H1 (cell line): ENCODE measurements at regions not wholly inside any gene's neighbourhood (a gene's known extent, or its start where the extent isn't known, plus 50 kb on each side); places are given as distances from the start of the nearest gene placed in this dataset.

ENCODE experiments used
- CTCF ChIA-PET: fragments of 300-600 bp; sonication (Branson Sonifier 250); formaldehyde crosslinking; loops from one replicate; lab custom pipeline; 2021; ENCODE audit not compliant: partially characterized antibody; lab: Charles Lee
- POLR2A ChIA-PET: fragments of 300-600 bp; sonication (Branson Sonifier 250); formaldehyde crosslinking; loops from one replicate; lab custom pipeline; 2021; ENCODE audit warnings: inconsistent platforms; ENCODE audit not compliant: partially characterized antibody; lab: Charles Lee
- DNase-seq, 2 experiments: peaks; one replicate each; pipeline versions ENCODE4 v3.0.0 to v3.0.0-alpha.2; 2010 to 2022; ENCODE audit warnings: low spot score in 2 of 2, low read depth in 1 of 2, mixed read lengths in 1 of 2
- FAIRE-seq: peaks from 2 replicates; lab custom pipeline; 2011; peaks lifted over from hg19 to GRCh38; lab: Jason Lieb, UNC
- H2AFZ ChIP-seq: 2 replicates; pipeline ENCODE4 v1.8.1; 2012; ENCODE audit warnings: low read length, inconsistent platforms
- H2AK5ac ChIP-seq: 2 replicates; pipeline ENCODE4 v1.6.1; 2013; ENCODE audit warnings: low read depth, low read length
- H2BK120ac ChIP-seq: replicated peaks from 2 replicates; pipeline ENCODE3; 2013; ENCODE audit warnings: low read depth, low read length, inconsistent platforms
- H2BK12ac ChIP-seq: 2 replicates; pipeline ENCODE4 v1.6.1; 2013; ENCODE audit warnings: low read depth, low read length
- H2BK15ac ChIP-seq: 2 replicates; pipeline ENCODE4 v1.6.1; 2013; ENCODE audit warnings: low read length
- H2BK20ac ChIP-seq: 2 replicates; pipeline ENCODE4 v1.6.1; 2013; ENCODE audit warnings: low read length
- H2BK5ac ChIP-seq: 2 replicates; pipeline ENCODE4 v1.6.1; 2013; ENCODE audit warnings: low read depth, low read length
- H3K14ac ChIP-seq: 2 replicates; pipeline ENCODE4 v1.6.1; 2013; ENCODE audit warnings: inconsistent platforms; ENCODE audit not compliant: insufficient read length
- H3K18ac ChIP-seq: 2 replicates; pipeline ENCODE4 v1.6.1; 2013; ENCODE audit warnings: low read length; ENCODE audit errors: extremely low read depth
- H3K23ac ChIP-seq: 2 replicates; pipeline ENCODE4 v1.6.1; 2013; ENCODE audit warnings: inconsistent platforms; ENCODE audit not compliant: insufficient read length
- H3K23me2 ChIP-seq: 2 replicates; pipeline ENCODE4 v1.6.1; 2013; ENCODE audit warnings: low read depth, low read length
- H3K27ac ChIP-seq: 2 replicates; pipeline ENCODE4 v1.6.1; 2011; ENCODE audit warnings: low read depth, low read length, inconsistent platforms
- H3K27me3 ChIP-seq, 4 experiments: replicated peaks in 1 of 4; 1 replicate in 1 of 4; 2 replicates in 3 of 4; pipeline versions ENCODE4 v1.6.1 to v1.8.1; 2011 to 2013; ENCODE audit warnings: low read length in 3 of 4, mild to moderate bottlenecking in 3 of 4, inconsistent platforms in 2 of 4, mixed read lengths in 2 of 4, moderate library complexity in 1 of 4; ENCODE audit not compliant: control insufficient read depth in 3 of 4, insufficient read depth in 3 of 4; ENCODE audit errors: extremely low read depth in 1 of 4
- H3K36me3 ChIP-seq, 4 experiments: 2 replicates each; pipeline versions ENCODE4 v1.6.1 to v1.8.1; 2011 to 2013; ENCODE audit warnings: mild to moderate bottlenecking in 4 of 4, low read length in 3 of 4, moderate library complexity in 2 of 4, control low read depth in 1 of 4, inconsistent platforms in 1 of 4; ENCODE audit not compliant: insufficient read depth in 4 of 4, control insufficient read depth in 2 of 4
- H3K4ac ChIP-seq: replicated peaks from 2 replicates; pipeline ENCODE3; 2013; ENCODE audit warnings: low read length, low read depth, mixed read lengths, inconsistent platforms; ENCODE audit not compliant: insufficient read length
- H3K4me1 ChIP-seq, 4 experiments: replicated peaks in 1 of 4; 1 replicate in 1 of 4; 2 replicates in 3 of 4; pipeline versions ENCODE4 v1.6.1 to v1.8.1; 2011 to 2013; ENCODE audit warnings: low read length in 3 of 4, inconsistent platforms in 2 of 4, mixed read lengths in 1 of 4; ENCODE audit not compliant: insufficient read depth in 4 of 4, control insufficient read depth in 3 of 4
- H3K4me2 ChIP-seq, 2 experiments: 2 replicates each; pipeline versions ENCODE4 v1.6.1 to v1.8.1; 2011 to 2013; ENCODE audit warnings: low read depth in 2 of 2, low read length in 2 of 2, control low read depth in 1 of 2, inconsistent platforms in 1 of 2, mild to moderate bottlenecking in 1 of 2; ENCODE audit not compliant: insufficient read depth in 1 of 2
- H3K4me3 ChIP-seq, 4 experiments: fragments of 200-600, 300-600 bp in 1 of 4; sonication (generic), shearing (Covaris generic), sonication (Bioruptor Twin) in 1 of 4; 2 replicates each; pipeline versions ENCODE4 v1.5.1 to v1.8.1; 2011 to 2016; ENCODE audit warnings: low read length in 4 of 4, low read depth in 3 of 4, control low read depth in 2 of 4, inconsistent platforms in 2 of 4, mild to moderate bottlenecking in 2 of 4, mixed read lengths in 1 of 4, moderate library complexity in 1 of 4; ENCODE audit not compliant: insufficient read depth in 2 of 4; ENCODE audit errors: extremely low read depth in 1 of 4
- H3K56ac ChIP-seq: replicated peaks from 2 replicates; pipeline ENCODE3; 2013; ENCODE audit warnings: low read depth, mild to moderate bottlenecking, mixed read lengths, low read length, inconsistent platforms; ENCODE audit not compliant: insufficient read length
- H3K79me1 ChIP-seq: 2 replicates; pipeline ENCODE4 v1.6.1; 2013; ENCODE audit warnings: low read depth, low read length, control low read depth
- H3K79me2 ChIP-seq, 2 experiments: 2 replicates each; pipeline versions ENCODE4 v1.6.1 to v1.8.1; 2012 to 2013; ENCODE audit warnings: low read length in 2 of 2, mild to moderate bottlenecking in 2 of 2, inconsistent platforms in 1 of 2; ENCODE audit not compliant: insufficient read depth in 2 of 2, control insufficient read depth in 1 of 2
- H3K9ac ChIP-seq, 4 experiments: replicated peaks in 1 of 4; 1 replicate in 1 of 4; 2 replicates in 3 of 4; pipeline versions ENCODE4 v1.6.1 to v1.8.1; 2011 to 2013; ENCODE audit warnings: low read depth in 3 of 4, low read length in 3 of 4, control low read depth in 2 of 4, mild to moderate bottlenecking in 2 of 4, moderate library complexity in 2 of 4, inconsistent platforms in 1 of 4; ENCODE audit errors: extremely low read depth in 1 of 4
- H3K9me3 ChIP-seq, 2 experiments: 2 replicates each; pipeline versions ENCODE4 v1.6.1 to v1.8.1; 2012 to 2013; ENCODE audit warnings: mild to moderate bottlenecking in 2 of 2, moderate library complexity in 2 of 2, control low read depth in 1 of 2, inconsistent platforms in 1 of 2, low read depth in 1 of 2, low read length in 1 of 2, mixed read lengths in 1 of 2; ENCODE audit not compliant: insufficient read depth in 2 of 2
- H4K20me1 ChIP-seq, 2 experiments: replicated peaks in 1 of 2; 2 replicates each; pipeline versions ENCODE3 to v1.8.1; 2011 to 2013; ENCODE audit warnings: inconsistent platforms in 2 of 2, low read length in 2 of 2, mild to moderate bottlenecking in 1 of 2; ENCODE audit not compliant: insufficient read depth in 2 of 2, control insufficient read depth in 1 of 2
- H4K5ac ChIP-seq: 2 replicates; pipeline ENCODE4 v1.6.1; 2013; ENCODE audit warnings: low read length, low read depth, mixed read lengths, inconsistent platforms; ENCODE audit not compliant: insufficient read length
- H4K8ac ChIP-seq: 2 replicates; pipeline ENCODE4 v1.8.0; 2013; ENCODE audit warnings: mild to moderate bottlenecking, moderate library complexity, low read length, inconsistent platforms; ENCODE audit not compliant: insufficient read depth; ENCODE audit errors: extremely low read depth
- H4K91ac ChIP-seq: replicated peaks from 2 replicates; pipeline ENCODE3; 2013; ENCODE audit warnings: low read length, mixed read lengths, inconsistent platforms; ENCODE audit not compliant: insufficient read length
- GABPA ChIP-seq: IDR thresholded peaks from 2 replicates; pipeline ENCODE4 v1.6.1; 2011; ENCODE audit warnings: mild to moderate bottlenecking, low read length, moderate library complexity, borderline replicate concordance; ENCODE audit not compliant: insufficient read depth
- JUN ChIP-seq: IDR thresholded peaks from 2 replicates; pipeline ENCODE4 v1.6.1; 2011; ENCODE audit warnings: low read depth, mild to moderate bottlenecking, improper control_type of control experiment, low read length
- SRF ChIP-seq: IDR thresholded peaks from 2 replicates; pipeline ENCODE4 v1.6.1; 2011; ENCODE audit warnings: mild to moderate bottlenecking, low read depth, low read length, moderate library complexity
- SUZ12 ChIP-seq: fragments of 200-600 bp; sonication (generic); IDR thresholded peaks from 2 replicates; pipeline ENCODE4 v1.6.1; 2012; ENCODE audit warnings: mild to moderate bottlenecking, inconsistent platforms, low read length, moderate library complexity, mixed read lengths
- WGBS, 2 experiments: shearing (Covaris generic) in 1 of 2; methylation state at CpG; one replicate each; pipeline versions ENCODE4 v1.1.6 to v1.1.7; 2013 to 2015; ENCODE audit warnings: low lambda C conversion rate in 2 of 2, mixed read lengths in 2 of 2, inconsistent platforms in 1 of 2, low coverage in 1 of 2, missing lambda C conversion rate in 1 of 2; ENCODE audit not compliant: insufficient replicate concordance in 2 of 2, insufficient coverage in 1 of 2, insufficient read length in 1 of 2; ENCODE audit errors: extremely low coverage in 1 of 2, missing lambda C conversion rate in 1 of 2; 5-methylcytosine and 5-hydroxymethylcytosine counted together

DNA sequence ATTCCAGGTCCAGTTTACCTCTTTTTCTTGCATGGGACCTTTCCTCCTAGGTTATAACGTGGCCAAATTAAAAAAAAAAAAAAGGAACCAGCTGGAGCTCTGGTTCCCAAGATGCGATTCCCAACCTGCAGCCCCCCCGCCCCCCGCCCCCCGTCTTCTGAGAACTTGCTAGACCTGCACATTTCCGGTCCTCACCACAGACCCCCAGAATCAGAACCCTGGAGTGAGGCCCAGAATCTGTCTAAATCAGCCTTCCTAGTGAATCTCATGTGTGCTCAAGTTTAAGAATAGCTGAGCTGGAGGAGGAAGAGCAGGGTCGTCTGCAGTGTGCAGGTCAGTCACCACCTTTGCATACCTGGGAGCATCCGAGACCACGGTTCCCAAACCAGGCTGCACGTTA, 144.2 kb downstream of the KLF6 start:
- Histone ChIP-seq H3K4me2 (no peak overlapping the region), H4K20me1 (no peaks in the 10 kb centered on the region), H3K79me1 (no peaks in the 10 kb centered on the region), H2BK15ac (no peak overlapping the region), H3K14ac (no peak overlapping the region), H2BK12ac (no peak overlapping the region), H2BK120ac (no peak overlapping the region), H2AK5ac (no peak overlapping the region), H2BK20ac (no peak overlapping the region), H3K27me3 (no peaks in the 10 kb centered on the region), H3K4me1 (no peaks in the 10 kb centered on the region), H3K9ac (no peak overlapping the region), H4K8ac (no peak overlapping the region), H3K23me2 (no peaks in the 10 kb centered on the region), H3K9me3 (no peaks in the 10 kb centered on the region), H3K4ac (no peak overlapping the region), H2AFZ (no peak overlapping the region; the same call in 1 of the 2 replicates), H3K56ac (no peak overlapping the region), H3K4me3 (no peak overlapping the region), H4K5ac (no peak overlapping the region), H2BK5ac (no peak overlapping the region), H4K91ac (no peak overlapping the region), H3K36me3 (no peaks in the 10 kb centered on the region), H3K79me2 (no peaks in the 10 kb centered on the region), H3K18ac (no peak overlapping the region), H3K23ac (no peak overlapping the region), H3K27ac (no peak overlapping the region)
- ChIA-PET CTCF (interaction anchor here (0.7 kb wide), 1 partner anchor 76 kb away, joined by 3 read pairs; no protein-coding TSS in a partner anchor), POLR2A (no interaction called here)
- 83% methylated on average over 5 of the region's 10 CpGs; no CpG with 5 or more reads in 1 of the 2 experiments for WGBS, 2 experiments
- TF ChIP-seq GABPA, result no peak
- TF ChIP-seq JUN, result no peak
- no peak for TF ChIP-seq SUZ12
- no peak for TF ChIP-seq SRF
- DNase-seq, result no peak
- FAIRE-seq, result no peak
